LNCaP clone FGC (cell line): ENCODE measurements at regions not wholly inside any gene's neighbourhood (a gene's known extent, or its start where the extent isn't known, plus 50 kb on each side); places are given as distances from the start of the nearest gene placed in this dataset.
A peak's percentile ranks its signal among the peaks of the same experiment; 100 is the strongest.

Experiments used
- DNase-seq: peaks from one replicate; pipeline ENCODE4 v3.0.0-alpha.2; 2011; ENCODE audit warnings: low read depth
- H3K4me3 ChIP-seq: 2 replicates; pipeline ENCODE4 v1.5.1; 2011; ENCODE audit warnings: mild to moderate bottlenecking, low read depth, low read length, control low read depth
- TF ChIP-seq, protein P1 (sequence below): IDR thresholded peaks from 2 replicates; pipeline ENCODE4 v1.5.1; 2012; ENCODE audit warnings: mild to moderate bottlenecking; ENCODE audit not compliant: control insufficient read depth, insufficient read depth; ENCODE audit errors: extremely low read depth

DNA sequence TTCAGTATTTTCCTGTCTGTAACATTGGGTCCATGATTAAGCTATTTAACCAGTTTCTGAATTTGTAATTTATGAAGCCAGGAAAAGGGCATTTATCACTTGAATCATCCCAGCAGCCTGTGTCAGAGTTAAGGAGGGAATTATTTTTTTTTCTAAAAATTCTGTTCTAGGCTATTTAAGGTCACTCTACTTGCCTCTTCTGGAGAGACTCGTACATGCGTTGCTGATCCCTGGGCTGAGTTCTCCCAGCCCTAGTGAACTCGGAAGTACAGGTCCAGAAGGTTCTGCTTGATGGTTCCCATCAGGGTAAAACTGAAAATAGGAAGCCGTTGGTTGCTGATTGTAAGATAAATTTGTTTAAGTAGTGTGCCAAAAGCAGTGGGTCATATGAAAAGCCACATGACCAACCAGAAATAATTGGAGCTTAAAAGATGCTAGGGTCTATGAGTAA, 90.7 kb downstream of the GPR88 start:
- TF ChIP-seq, protein P1, sequence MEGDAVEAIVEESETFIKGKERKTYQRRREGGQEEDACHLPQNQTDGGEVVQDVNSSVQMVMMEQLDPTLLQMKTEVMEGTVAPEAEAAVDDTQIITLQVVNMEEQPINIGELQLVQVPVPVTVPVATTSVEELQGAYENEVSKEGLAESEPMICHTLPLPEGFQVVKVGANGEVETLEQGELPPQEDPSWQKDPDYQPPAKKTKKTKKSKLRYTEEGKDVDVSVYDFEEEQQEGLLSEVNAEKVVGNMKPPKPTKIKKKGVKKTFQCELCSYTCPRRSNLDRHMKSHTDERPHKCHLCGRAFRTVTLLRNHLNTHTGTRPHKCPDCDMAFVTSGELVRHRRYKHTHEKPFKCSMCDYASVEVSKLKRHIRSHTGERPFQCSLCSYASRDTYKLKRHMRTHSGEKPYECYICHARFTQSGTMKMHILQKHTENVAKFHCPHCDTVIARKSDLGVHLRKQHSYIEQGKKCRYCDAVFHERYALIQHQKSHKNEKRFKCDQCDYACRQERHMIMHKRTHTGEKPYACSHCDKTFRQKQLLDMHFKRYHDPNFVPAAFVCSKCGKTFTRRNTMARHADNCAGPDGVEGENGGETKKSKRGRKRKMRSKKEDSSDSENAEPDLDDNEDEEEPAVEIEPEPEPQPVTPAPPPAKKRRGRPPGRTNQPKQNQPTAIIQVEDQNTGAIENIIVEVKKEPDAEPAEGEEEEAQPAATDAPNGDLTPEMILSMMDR = no peak
- DNase-seq = no peak
- no peak overlapping the region for H3K4me3 ChIP-seq

DNA sequence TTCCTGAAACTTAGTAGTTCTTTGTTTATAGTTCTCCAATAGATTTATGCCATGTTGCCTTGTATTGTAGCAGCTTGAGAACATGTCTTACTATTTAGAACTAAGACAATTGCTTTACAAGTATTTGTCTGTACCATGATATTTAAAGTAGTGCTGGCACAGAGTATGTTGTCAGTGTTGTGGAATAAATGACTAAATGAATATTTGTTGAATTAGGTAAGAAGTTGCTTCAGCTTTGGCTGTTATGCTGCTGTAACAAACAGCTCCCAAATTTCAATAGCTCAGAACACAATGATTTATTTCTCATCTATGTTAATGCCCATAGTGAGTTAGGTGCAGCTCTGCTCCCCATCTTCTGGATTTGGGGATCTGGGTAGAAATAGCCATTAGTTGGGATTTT, 90.2 kb upstream of the VCAM1 start:
- no peak for DNase-seq
- TF ChIP-seq, protein P1 = no peak

DNA sequence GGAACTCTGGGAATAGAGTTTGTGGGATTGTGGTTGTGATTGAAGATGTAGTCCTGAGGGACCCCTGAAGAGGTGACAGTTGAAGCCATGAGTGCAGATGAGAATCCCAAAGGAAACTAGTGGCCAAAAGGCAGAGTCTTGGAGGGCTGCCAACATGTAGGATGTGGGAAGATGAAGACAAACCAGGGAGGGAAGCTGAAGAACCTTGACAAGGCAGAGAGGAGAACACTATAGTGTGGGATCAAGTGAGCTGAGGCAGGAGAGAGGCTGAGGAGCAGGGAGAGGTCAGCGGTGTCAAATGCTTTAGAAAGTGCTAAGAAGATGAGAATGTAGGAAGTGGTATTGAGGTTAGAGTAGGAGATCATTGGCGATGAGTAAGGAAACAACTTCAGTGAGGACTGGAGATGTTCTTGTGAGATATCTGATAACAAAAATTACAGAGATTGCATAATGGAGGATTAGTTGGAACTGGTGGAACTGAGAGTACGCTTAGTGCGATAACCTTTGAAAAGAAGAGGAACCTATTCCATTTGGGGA, 88.5 kb upstream of the VCAM1 start:
- no peak overlapping the region for H3K4me3 ChIP-seq
- DNase-seq = no peak
- TF ChIP-seq, protein P1 = no peak

More for the DNA sequence above, 90.2 kb upstream of the VCAM1 start:
- no peak overlapping the region for H3K4me3 ChIP-seq

GRCh38 chr1:100642826-100643225, 76.7 kb upstream of the VCAM1 start:
- DNase-seq = no peak
- H3K4me3 ChIP-seq = no peak overlapping the region
- TF ChIP-seq, protein P1 = no peak

- TF ChIP-seq, protein P1 = no peak
- no peak overlapping the region for H3K4me3 ChIP-seq
- DNase-seq = peak; percentile 11
Observed at GRCh38 chr1:100643471-100644196, 75.9 kb upstream of the VCAM1 start.

GRCh38 chr1:100646001-100646400, 73.5 kb upstream of the VCAM1 start:
- TF ChIP-seq, protein P1 = no peak
- no peak overlapping the region for H3K4me3 ChIP-seq
- no peak for DNase-seq
